HepG2 (cell line): ENCODE measurements at regions not wholly inside any gene's neighbourhood (a gene's known extent, or its start where the extent isn't known, plus 50 kb on each side); places are given as distances from the start of the nearest gene placed in this dataset.

Experiments used
- ARID4A ChIP-seq: sonication (generic); formaldehyde crosslinking; IDR thresholded peaks from 2 replicates; pipeline ENCODE4 v1.5.0; 2020; ENCODE audit warnings: mild to moderate bottlenecking, missing genetic modification reagents, borderline replicate concordance
- REST ChIP-seq, 2 experiments: IDR thresholded peaks; 2 replicates each; pipeline ENCODE4 v1.6.1; 2011 to 2012; ENCODE audit warnings: low read length in 2 of 2, borderline replicate concordance in 1 of 2, low read depth in 1 of 2, mild to moderate bottlenecking in 1 of 2, moderate library complexity in 1 of 2
- ZNF615 ChIP-seq: sonication (generic); formaldehyde crosslinking; IDR thresholded peaks from 2 replicates; pipeline ENCODE4 v1.5.0; 2020; ENCODE audit warnings: mild to moderate bottlenecking, missing genetic modification reagents, borderline replicate concordance
- ZZZ3 ChIP-seq: sonication (generic); formaldehyde crosslinking; IDR thresholded peaks from 2 replicates; pipeline ENCODE4 v1.4.0; 2020; ENCODE audit warnings: missing genetic modification reagents, mild to moderate bottlenecking, borderline replicate concordance

- TF ChIP-seq ARID4A (CRISPR knock-in tag) (peak; percentile 31; the same call in 1 of the 2 replicates), REST (IDR thresholded peaks at IDR 0.05; ENCODE audit: borderline replicate concordance in 1 of 2, low read depth in 1 of 2, low read length in 2 of 2) (no peak), ZZZ3 (no peak), ZNF615 (CRISPR knock-in tag) (no peak)
Observed at GRCh38 chr22:46027211-46028105, 50.5 kb upstream of the WNT7B start (continued).
